GM12875 (cell line): ENCODE measurements at regions not wholly inside any gene's neighbourhood (a gene's known extent, or its start where the extent isn't known, plus 50 kb on each side); places are given as distances from the start of the nearest gene placed in this dataset.
"Not testable (repeated sequence)": the region's sequence is repeated elsewhere in the genome, so short reads cannot be mapped to it uniquely, and the experiment has no call there.

ENCODE experiments used
- H3K4me3 ChIP-seq: one replicate; pipeline ENCODE4 v1.5.1; 2011; ENCODE audit warnings: low read depth, low read length, control low read depth
- TF ChIP-seq, protein P1 (sequence below): IDR thresholded peaks from 2 replicates; pipeline ENCODE4 v1.5.1; 2011; ENCODE audit warnings: low read depth, mild to moderate bottlenecking, control low read depth, inconsistent platforms, low read length, moderate library complexity, borderline replicate concordance; ENCODE audit not compliant: insufficient read depth

DNA sequence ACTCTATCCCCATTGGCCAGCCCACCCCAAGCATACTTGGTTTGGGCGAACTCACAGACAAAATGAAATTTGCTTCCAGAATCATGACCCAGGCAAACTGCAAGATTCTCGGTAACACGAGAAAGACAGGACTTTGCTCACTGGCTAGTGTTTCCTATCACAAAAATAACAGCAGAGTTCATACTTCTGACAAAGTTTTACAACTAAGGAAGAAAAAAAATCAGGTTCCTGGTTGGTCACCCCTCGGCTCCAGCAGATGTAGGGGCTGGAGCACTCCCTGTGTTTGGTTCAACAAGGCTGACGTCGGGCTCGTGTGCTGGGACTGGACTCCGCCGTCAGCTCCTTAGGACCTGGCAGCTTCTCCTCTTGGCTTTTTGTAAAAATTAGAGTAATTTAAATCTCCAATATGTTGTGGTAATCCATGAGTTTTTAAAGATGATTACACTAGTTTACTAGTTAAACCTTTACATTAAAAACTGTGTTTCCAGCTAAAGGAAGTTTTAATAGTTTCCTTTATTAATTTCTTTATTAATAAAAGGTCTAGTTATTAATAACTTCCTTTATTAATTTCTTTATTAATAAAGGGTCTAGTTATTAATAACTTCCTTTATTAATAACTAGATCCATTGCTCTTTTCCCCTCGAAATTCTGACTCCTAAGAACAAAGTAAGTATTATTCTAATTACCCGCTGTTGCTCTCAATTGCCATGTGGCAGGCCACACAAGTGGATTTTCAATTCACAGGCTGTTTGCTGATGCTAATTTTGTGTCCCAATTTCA is 115.6 kb upstream of the RNF32 start:
- TF ChIP-seq, protein P1, sequence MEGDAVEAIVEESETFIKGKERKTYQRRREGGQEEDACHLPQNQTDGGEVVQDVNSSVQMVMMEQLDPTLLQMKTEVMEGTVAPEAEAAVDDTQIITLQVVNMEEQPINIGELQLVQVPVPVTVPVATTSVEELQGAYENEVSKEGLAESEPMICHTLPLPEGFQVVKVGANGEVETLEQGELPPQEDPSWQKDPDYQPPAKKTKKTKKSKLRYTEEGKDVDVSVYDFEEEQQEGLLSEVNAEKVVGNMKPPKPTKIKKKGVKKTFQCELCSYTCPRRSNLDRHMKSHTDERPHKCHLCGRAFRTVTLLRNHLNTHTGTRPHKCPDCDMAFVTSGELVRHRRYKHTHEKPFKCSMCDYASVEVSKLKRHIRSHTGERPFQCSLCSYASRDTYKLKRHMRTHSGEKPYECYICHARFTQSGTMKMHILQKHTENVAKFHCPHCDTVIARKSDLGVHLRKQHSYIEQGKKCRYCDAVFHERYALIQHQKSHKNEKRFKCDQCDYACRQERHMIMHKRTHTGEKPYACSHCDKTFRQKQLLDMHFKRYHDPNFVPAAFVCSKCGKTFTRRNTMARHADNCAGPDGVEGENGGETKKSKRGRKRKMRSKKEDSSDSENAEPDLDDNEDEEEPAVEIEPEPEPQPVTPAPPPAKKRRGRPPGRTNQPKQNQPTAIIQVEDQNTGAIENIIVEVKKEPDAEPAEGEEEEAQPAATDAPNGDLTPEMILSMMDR: no peak
- H3K4me3 ChIP-seq: no peak overlapping the region

DNA sequence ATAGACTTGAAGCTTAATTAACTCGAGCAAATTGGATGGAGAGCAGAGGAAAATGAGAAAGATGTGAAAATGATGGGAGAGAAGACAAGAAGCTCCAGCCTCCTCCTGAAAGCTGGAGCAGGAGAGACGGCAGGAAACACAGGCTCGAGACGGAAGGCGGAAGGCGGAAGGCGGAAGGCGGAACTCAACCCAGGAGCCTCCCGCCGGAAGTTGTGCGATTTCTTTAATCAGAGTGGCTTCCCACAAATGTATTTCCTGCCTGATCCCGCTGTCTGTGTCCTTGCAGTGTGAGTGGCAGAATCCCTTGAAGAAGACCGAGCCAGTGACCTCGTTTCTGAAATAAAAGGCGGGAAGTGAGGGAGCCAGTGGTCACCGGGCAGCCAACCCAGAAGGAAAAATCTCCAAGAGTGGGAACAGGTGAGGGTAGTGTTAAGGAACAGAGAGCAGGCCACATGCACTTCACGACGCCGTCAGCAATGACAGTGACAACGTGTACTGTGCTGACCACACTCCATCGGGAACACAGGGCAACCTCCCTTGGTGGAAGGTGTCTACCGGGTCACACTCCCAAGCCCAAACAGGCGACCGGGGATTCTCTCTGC is 117.0 kb upstream of the RNF32 start:
- TF ChIP-seq, protein P1: no peak
- H3K4me3 ChIP-seq: no peak overlapping the region

DNA sequence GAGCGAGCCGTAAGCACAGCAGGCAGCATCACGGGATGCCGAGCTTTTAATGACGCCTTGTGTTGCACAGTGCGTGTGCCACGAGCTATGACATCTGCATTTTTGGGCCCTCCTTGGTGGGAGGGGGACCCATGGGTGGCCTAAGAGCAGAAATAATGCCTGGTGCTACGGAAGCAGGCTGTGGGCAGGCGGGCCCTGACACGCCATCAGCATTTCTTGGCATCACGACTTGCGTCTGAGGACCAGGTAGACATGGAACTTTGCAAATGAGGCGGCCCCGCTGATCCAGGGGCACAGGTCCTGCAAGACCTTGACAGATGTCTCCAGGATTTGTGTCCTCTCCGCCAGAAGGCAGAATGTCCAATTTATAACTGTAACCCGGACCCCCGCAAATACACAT is 117.8 kb upstream of the RNF32 start:
- H3K4me3 ChIP-seq: no peak overlapping the region
- TF ChIP-seq, protein P1: no peak

DNA sequence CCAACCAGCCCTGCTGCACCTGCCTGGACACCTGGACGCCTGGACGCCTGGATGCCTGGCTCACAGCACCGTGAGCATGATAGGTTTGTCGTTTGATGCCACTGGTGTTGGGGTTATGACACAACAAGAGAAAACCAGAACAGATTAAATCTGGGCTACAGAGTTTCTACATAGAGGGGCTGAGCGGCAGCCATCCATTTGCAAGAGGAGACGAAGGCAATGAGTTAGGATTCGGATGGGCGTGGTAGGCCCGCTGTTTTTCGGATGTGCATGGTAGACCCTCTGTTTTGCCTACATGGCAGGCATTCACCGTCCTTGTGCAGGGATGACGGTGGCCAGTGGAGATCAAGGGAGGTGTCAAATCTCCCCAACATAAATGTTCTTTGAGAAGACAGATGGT is 121.5 kb upstream of the RNF32 start:
- TF ChIP-seq, protein P1: no peak
- H3K4me3 ChIP-seq: no peak overlapping the region

DNA sequence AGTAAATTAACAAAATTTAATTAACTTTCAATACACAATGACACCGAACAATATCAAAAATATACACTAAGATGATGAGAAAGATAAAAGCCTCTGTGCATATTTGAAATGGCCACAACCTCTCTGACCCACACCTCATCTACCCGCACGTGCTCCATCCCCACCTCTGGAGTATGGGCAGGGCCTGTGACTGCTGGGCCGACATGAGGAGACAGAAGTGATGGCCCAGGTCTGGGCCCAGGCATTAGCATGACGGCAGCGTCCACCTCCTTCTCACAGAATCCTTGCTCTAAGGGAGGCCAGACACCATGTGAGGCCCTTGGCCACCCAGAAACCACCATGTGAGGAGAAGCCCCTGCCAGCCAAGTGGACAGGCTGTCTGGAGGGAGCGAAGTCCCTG is 122.1 kb upstream of the RNF32 start:
- TF ChIP-seq, protein P1: no peak

DNA sequence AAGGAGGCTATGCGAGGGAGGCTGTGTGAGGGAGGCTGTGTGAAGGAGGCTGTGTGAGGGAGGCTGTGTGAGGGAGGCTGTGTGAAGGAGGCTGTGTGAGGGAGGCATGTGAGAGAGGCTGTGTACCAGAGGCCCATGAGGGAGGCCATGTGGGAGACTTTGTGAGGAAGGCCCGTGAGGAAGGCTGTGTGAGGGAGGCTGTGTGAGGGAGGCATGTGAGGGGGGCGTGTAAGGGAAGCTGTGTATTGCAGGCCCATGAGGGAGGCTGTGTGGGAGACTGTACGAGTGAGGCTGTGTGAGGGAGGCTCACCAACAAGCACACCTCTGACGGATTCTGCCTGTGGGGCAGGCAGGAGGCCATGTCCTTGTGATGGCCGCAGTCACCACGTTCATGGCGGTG is 122.7 kb upstream of the RNF32 start:
- H3K4me3 ChIP-seq: not testable (repeated sequence)

More for the DNA sequence above, 122.1 kb upstream of the RNF32 start:
- no peak overlapping the region for H3K4me3 ChIP-seq

DNA sequence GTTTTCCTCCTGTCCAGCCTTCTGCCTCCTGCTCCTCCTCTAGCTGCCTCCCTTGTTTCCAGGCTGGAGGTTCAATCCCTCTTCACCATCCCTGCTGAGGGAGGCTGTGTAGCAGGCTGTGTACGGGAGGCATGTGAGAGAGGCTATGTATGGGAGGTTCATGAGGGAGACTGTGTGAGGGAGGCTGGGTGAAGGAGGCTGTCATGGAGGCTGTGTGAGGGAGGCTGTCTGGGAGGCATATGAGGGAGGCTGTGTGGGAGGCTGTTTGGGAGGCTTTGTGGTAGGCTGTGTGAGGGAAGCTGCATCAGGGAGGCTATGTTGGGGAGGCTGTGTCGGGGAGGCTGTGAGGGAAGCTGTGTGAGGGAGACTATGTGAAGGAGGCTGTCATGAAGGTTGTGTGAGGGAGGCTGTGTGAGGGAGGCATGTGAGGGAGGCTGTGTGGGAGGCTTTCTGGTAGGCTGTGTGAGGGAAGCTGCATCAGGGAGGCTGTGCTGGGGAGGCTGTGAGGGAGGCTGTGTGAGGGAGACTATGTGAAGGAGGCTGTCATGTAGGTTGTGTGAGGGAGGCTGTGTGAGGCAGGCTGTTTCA is 123.7 kb upstream of the RNF32 start:
- H3K4me3 ChIP-seq: no peak overlapping the region
- TF ChIP-seq, protein P1: no peak
